HG02642 (cell line): ENCODE measurements at regions not wholly inside any gene's neighbourhood (a gene's known extent, or its start where the extent isn't known, plus 50 kb on each side); places are given as distances from the start of the nearest gene placed in this dataset.

ENCODE experiments used
- ATAC-seq: cut with Tn5 transposase; IDR thresholded peaks from one replicate; pipeline ENCODE4 v1.9.1; 2021; ENCODE audit warnings: mild to moderate bottlenecking; ENCODE audit not compliant: unreplicated experiment, poor library complexity

GRCh38 chr4:83703752-83704151, 167.8 kb downstream of the GPAT3 start:
- no peak for ATAC-seq

- no peak for ATAC-seq
Observed at GRCh38 chr4:83701041-83701440, 165.1 kb downstream of the GPAT3 start.

- no peak for ATAC-seq
Observed at GRCh38 chr4:83699358-83699757, 163.4 kb downstream of the GPAT3 start.

GRCh38 chr4:83692028-83692427, 156.1 kb downstream of the GPAT3 start:
- no peak for ATAC-seq

- ATAC-seq: no peak
Observed at GRCh38 chr4:83686166-83686565, 150.3 kb downstream of the GPAT3 start.

GRCh38 chr4:83679692-83680091, 143.8 kb downstream of the GPAT3 start:
- ATAC-seq: no peak

- no peak for ATAC-seq
Observed at GRCh38 chr4:83679254-83679653, 143.3 kb downstream of the GPAT3 start.

- no peak for ATAC-seq
Observed at GRCh38 chr4:83677656-83678055, 141.7 kb downstream of the GPAT3 start.

GRCh38 chr4:83664741-83665140, 128.8 kb downstream of the GPAT3 start:
- no peak for ATAC-seq

- ATAC-seq: no peak
Observed at GRCh38 chr4:83664071-83664470, 128.2 kb downstream of the GPAT3 start.

- no peak for ATAC-seq
Observed at GRCh38 chr4:83662204-83662603, 126.3 kb downstream of the GPAT3 start.

GRCh38 chr4:83661359-83661758, 125.5 kb downstream of the GPAT3 start:
- ATAC-seq: no peak

- no peak for ATAC-seq
Observed at GRCh38 chr4:83660578-83660977, 124.7 kb downstream of the GPAT3 start.

GRCh38 chr4:83658806-83659205, 122.9 kb downstream of the GPAT3 start:
- ATAC-seq: no peak

GRCh38 chr4:83657336-83657735, 121.4 kb downstream of the GPAT3 start:
- no peak for ATAC-seq
